ENCODE measurements at regions not wholly inside any gene's neighbourhood (a gene's known extent, or its start where the extent isn't known, plus 50 kb on each side); places are given as distances from the start of the nearest gene placed in this dataset.

DNA sequence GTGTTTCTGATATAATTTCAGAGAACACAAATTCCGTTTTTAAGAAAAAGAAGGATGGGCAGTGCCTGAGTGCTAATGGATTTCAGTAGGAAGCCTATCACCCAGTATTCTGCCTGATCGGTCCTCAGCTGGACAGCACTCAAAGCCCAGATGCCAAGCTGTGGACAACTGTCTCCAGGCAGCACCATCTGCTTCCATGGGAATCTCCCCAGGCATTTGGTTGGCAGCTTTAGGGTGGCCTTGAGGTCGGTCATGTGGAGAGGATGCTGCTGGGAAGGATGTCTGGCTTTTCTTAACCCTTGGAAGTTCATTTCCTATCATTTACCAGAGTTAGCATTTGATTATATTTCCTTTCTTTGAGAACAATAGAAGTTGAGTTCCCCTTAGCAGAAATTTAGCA is 311.7 kb downstream of the TBC1D4 start:
- no peak overlapping the region for H3K4me3 ChIP-seq (ENCODE audit: control insufficient read depth, low read depth, low read length)
- TF ChIP-seq, protein P1, sequence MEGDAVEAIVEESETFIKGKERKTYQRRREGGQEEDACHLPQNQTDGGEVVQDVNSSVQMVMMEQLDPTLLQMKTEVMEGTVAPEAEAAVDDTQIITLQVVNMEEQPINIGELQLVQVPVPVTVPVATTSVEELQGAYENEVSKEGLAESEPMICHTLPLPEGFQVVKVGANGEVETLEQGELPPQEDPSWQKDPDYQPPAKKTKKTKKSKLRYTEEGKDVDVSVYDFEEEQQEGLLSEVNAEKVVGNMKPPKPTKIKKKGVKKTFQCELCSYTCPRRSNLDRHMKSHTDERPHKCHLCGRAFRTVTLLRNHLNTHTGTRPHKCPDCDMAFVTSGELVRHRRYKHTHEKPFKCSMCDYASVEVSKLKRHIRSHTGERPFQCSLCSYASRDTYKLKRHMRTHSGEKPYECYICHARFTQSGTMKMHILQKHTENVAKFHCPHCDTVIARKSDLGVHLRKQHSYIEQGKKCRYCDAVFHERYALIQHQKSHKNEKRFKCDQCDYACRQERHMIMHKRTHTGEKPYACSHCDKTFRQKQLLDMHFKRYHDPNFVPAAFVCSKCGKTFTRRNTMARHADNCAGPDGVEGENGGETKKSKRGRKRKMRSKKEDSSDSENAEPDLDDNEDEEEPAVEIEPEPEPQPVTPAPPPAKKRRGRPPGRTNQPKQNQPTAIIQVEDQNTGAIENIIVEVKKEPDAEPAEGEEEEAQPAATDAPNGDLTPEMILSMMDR (conservative IDR thresholded peaks at IDR 0.05; ENCODE audit: control insufficient read depth, insufficient read depth, low read depth, low read length) = no peak
- no peak for DNase-seq (ENCODE audit: low read depth)

DNA sequence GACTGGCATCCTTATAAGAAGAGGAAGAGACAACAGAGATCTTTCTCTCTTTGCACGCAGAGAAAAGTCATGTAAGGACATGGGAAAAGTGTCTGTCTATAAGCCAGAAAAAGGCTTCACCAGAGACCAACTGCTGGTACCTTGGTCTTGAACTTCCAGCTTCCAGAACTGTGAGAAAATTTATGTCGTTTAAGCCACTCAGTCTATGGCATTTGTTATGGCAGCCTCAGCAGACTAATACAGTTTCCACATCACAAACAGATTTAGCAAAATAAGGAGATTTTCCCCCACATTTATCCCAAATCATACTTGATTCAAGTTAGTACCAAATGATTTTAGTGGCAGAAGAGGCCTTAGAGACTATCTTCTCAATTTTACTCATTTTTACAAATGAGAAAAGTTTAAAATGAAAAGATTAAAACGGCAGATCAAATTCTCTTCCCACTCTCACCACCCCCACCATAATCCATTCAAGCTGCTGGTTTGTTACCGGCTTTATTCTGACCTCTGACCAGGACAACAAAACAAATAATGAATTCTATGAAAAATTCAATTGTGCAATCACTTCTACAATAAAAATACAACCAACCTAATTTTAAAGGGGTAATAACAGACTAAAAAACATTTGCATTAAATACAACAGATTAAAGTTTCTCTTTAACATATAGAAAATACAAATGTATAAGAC is 316.3 kb downstream of the TBC1D4 start:
- peak; percentile 29 for DNase-seq (ENCODE audit: low read depth)
- TF ChIP-seq, protein P1 (conservative IDR thresholded peaks at IDR 0.05; ENCODE audit: control insufficient read depth, insufficient read depth, low read depth, low read length) = no peak
- no peak overlapping the region for H3K4me3 ChIP-seq (ENCODE audit: control insufficient read depth, low read depth, low read length)

DNA sequence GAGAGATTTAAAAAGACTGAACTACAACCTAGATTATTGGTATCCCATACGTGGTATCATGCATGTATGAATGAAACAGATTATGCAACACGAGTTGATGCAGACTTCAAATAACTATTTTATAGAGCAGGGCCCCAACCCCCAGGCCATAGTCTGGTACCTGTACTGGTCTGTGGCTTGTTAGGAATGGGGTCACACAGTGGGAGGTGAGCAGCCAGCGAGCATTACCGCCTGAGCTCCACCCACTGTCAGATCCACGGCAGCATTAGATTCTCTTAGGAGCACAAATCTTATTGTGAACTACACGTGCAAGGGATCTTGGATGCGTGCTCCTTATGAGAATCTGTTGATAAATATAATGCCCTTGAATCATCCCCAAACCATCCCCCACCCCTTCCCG is 320.2 kb downstream of the TBC1D4 start:
- no peak for DNase-seq (ENCODE audit: low read depth)
- TF ChIP-seq, protein P1 (conservative IDR thresholded peaks at IDR 0.05; ENCODE audit: control insufficient read depth, insufficient read depth, low read depth, low read length) = no peak
- no peak overlapping the region for H3K4me3 ChIP-seq (ENCODE audit: control insufficient read depth, low read depth, low read length)

DNA sequence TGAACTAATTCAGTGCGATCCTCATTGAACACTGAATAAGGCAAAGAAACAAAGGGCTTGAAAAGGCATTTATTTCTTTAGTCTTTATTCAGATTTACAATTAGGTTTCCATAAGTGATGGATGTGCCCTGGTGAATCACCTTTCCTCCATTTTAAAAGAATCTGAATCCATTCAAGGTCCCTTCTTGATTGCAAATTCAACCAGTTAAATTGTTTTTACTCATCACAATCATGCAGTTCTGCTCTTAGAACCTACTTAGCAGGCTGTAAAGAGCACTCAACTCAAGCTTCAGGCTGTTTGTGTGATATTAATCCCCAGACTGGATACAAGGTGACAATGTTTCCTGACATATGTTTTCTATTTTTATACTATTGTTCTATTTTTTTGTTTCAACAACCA is 321.0 kb downstream of the TBC1D4 start:
- no peak for DNase-seq (ENCODE audit: low read depth)
- TF ChIP-seq, protein P1 (conservative IDR thresholded peaks at IDR 0.05; ENCODE audit: control insufficient read depth, insufficient read depth, low read depth, low read length) = no peak
- H3K4me3 ChIP-seq (ENCODE audit: control insufficient read depth, low read depth, low read length) = no peak overlapping the region

DNA sequence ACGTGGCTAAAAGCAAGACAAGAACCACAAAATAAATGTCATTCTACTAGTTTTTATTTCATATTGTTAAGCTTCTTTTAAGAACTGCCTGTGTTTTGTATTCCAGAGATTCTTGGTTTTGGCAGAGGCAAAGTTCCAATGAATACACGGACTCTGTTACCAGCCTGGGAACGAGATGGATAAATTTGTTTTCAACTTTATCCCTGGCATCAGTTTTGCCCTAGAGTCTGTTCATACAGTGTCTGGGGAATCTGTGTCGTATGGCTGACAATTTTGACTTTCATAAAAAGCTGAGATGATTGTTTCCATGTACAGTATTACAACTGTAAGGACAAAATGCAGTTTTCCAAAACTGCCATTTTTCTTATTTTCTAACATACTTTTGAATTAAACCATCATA is 327.6 kb downstream of the TBC1D4 start:
- no peak overlapping the region for H3K4me3 ChIP-seq (ENCODE audit: control insufficient read depth, low read depth, low read length)
- TF ChIP-seq, protein P1 (conservative IDR thresholded peaks at IDR 0.05; ENCODE audit: control insufficient read depth, insufficient read depth, low read depth, low read length) = no peak
- DNase-seq (ENCODE audit: low read depth) = no peak

DNA sequence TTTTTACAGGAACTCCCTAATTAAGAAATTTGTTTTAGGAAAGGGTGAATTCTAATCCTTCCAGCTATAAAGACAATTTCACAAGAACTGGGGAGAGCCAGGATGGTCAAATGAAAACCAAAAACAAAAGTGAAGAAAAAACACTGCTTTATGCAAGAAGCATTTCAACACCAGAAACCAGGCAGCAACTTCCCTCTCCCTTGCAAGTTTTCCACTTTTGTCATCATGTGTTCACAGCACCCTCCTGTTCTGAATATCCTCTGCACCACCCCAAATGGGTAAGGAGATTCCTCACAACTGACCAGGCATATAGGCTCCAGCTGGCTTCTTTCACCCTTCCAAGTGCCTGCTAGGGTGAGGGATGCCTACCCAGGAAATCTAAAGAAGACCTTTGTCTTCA is 328.1 kb downstream of the TBC1D4 start:
- DNase-seq (ENCODE audit: low read depth) = peak; percentile 33
- TF ChIP-seq, protein P1 (conservative IDR thresholded peaks at IDR 0.05; ENCODE audit: control insufficient read depth, insufficient read depth, low read depth, low read length) = no peak
- H3K4me3 ChIP-seq (ENCODE audit: control insufficient read depth, low read depth, low read length) = no peak overlapping the region

DNA sequence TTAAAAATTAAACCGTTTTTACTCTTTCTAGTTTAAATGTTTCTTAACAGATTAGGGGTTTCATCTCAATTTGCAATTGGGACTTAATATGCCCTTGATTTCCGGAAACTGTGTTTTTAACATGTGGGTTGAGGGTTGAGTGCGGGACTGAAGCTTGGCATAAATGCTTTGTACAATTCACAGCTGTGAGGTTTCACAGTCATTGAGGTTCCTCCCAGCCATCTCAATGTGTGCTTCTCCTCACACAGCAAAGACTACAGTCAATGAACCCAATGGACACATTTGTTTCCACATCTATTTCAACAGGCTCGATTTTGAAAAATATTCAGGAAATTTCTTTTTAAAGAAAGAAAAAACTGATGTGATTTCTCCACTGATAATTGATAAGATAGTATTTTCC is 328.6 kb downstream of the TBC1D4 start:
- TF ChIP-seq, protein P1 (conservative IDR thresholded peaks at IDR 0.05; ENCODE audit: control insufficient read depth, insufficient read depth, low read depth, low read length) = no peak
- DNase-seq (ENCODE audit: low read depth) = no peak
- H3K4me3 ChIP-seq (ENCODE audit: control insufficient read depth, low read depth, low read length) = no peak overlapping the region
